ENCODE measurements at regions not wholly inside any gene's neighbourhood (a gene's known extent, or its start where the extent isn't known, plus 50 kb on each side); places are given as distances from the start of the nearest gene placed in this dataset.

- no peak for DNase-seq (ENCODE audit: low read depth)
Observed at GRCh38 chr15:93278006-93278405, 189.0 kb upstream of the RGMA start.

GRCh38 chr15:93274257-93274656 lies 185.2 kb upstream of the RGMA start:
- DNase-seq (ENCODE audit: low read depth) = no peak

- no peak for DNase-seq (ENCODE audit: low read depth)
Observed at GRCh38 chr15:93271871-93272270, 182.9 kb upstream of the RGMA start.

- DNase-seq (ENCODE audit: low read depth) = no peak
Observed at GRCh38 chr15:93270937-93271467, 182.0 kb upstream of the RGMA start.

- DNase-seq (ENCODE audit: low read depth) = no peak
Observed at GRCh38 chr15:93268066-93268465, 179.1 kb upstream of the RGMA start.

- no peak for DNase-seq (ENCODE audit: low read depth)
Observed at GRCh38 chr15:93266291-93266690, 177.3 kb upstream of the RGMA start.

GRCh38 chr15:93265111-93265556 lies 176.1 kb upstream of the RGMA start:
- DNase-seq (ENCODE audit: low read depth) = no peak

GRCh38 chr15:93261845-93262244 lies 172.8 kb upstream of the RGMA start:
- no peak for DNase-seq (ENCODE audit: low read depth)

- DNase-seq (ENCODE audit: low read depth) = no peak
Observed at GRCh38 chr15:93257920-93258319, 168.9 kb upstream of the RGMA start.

GRCh38 chr15:93253681-93254080 lies 164.7 kb upstream of the RGMA start:
- DNase-seq (ENCODE audit: low read depth) = no peak

- DNase-seq (ENCODE audit: low read depth) = no peak
Observed at GRCh38 chr15:93252780-93253179, 163.8 kb upstream of the RGMA start.

- DNase-seq (ENCODE audit: low read depth) = no peak
Observed at GRCh38 chr15:93250950-93251349, 161.9 kb upstream of the RGMA start.

- no peak for DNase-seq (ENCODE audit: low read depth)
Observed at GRCh38 chr15:93250209-93250608, 161.2 kb upstream of the RGMA start.

- no peak for DNase-seq (ENCODE audit: low read depth)
Observed at GRCh38 chr15:93249623-93250022, 160.6 kb upstream of the RGMA start.

GRCh38 chr15:93247466-93248121 lies 158.6 kb upstream of the RGMA start:
- DNase-seq (ENCODE audit: low read depth) = no peak

GRCh38 chr15:93246266-93247242 lies 157.5 kb upstream of the RGMA start:
- DNase-seq (ENCODE audit: low read depth) = no peak

- DNase-seq (ENCODE audit: low read depth) = no peak
Observed at GRCh38 chr15:93245661-93246042, 156.6 kb upstream of the RGMA start.

GRCh38 chr15:93244696-93245660 lies 156.0 kb upstream of the RGMA start:
- DNase-seq (ENCODE audit: low read depth) = no peak

GRCh38 chr15:93243573-93243972 lies 154.6 kb upstream of the RGMA start:
- no peak for DNase-seq (ENCODE audit: low read depth)

- no peak for DNase-seq (ENCODE audit: low read depth)
Observed at GRCh38 chr15:93241696-93242585, 152.9 kb upstream of the RGMA start.

GRCh38 chr15:93239993-93240392 lies 151.0 kb upstream of the RGMA start:
- no peak for DNase-seq (ENCODE audit: low read depth)
